Neuronal stem cell (in vitro differentiated cells): ENCODE measurements at regions not wholly inside any gene's neighbourhood (a gene's known extent, or its start where the extent isn't known, plus 50 kb on each side); places are given as distances from the start of the nearest gene placed in this dataset.
"Not testable (repeated sequence)": the region's sequence is repeated elsewhere in the genome, so short reads cannot be mapped to it uniquely, and the experiment has no call there.

Experiments used
- DNase-seq: peaks from one replicate; pipeline ENCODE4 v3.0.0-alpha.2; 2013; ENCODE audit warnings: low spot score
- H2AFZ ChIP-seq: one replicate; pipeline ENCODE4 v1.6.1; 2013; ENCODE audit warnings: mild to moderate bottlenecking, low read length, inconsistent platforms
- H2AK5ac ChIP-seq: 2 replicates; pipeline ENCODE4 v1.6.1; 2013; ENCODE audit warnings: low read depth, mild to moderate bottlenecking, inconsistent platforms, low read length, moderate library complexity, mixed read lengths
- H2BK120ac ChIP-seq: 2 replicates; pipeline ENCODE4 v1.6.1; 2013; ENCODE audit warnings: low read depth, mild to moderate bottlenecking, inconsistent platforms, low read length, moderate library complexity, mixed read lengths
- H2BK12ac ChIP-seq: one replicate; pipeline ENCODE4 v1.6.1; 2013; ENCODE audit warnings: low read length, inconsistent platforms
- H2BK15ac ChIP-seq: 2 replicates; pipeline ENCODE4 v1.6.1; 2013; ENCODE audit warnings: mild to moderate bottlenecking, low read length, inconsistent platforms, mixed read lengths
- H2BK5ac ChIP-seq: one replicate; pipeline ENCODE4 v1.6.1; 2013; ENCODE audit warnings: inconsistent platforms, mild to moderate bottlenecking, low read length, moderate library complexity
- H3K14ac ChIP-seq: one replicate; pipeline ENCODE4 v1.6.1; 2013; ENCODE audit warnings: low read length, inconsistent platforms
- H3K18ac ChIP-seq: 2 replicates; pipeline ENCODE4 v1.6.1; 2013; ENCODE audit warnings: low read length, inconsistent platforms
- H3K23ac ChIP-seq: 2 replicates; pipeline ENCODE4 v1.6.1; 2013; ENCODE audit warnings: low read depth, mild to moderate bottlenecking, mixed read lengths, low read length, inconsistent platforms; ENCODE audit not compliant: poor library complexity
- H3K27ac ChIP-seq: replicated peaks from 3 replicates; pipeline ENCODE4 v1.5.1; 2013; ENCODE audit warnings: low read length, inconsistent platforms
- H3K27me3 ChIP-seq, 3 experiments: 2 replicates each; pipeline ENCODE4 v1.6.1; 2013; ENCODE audit warnings: low read length in 3 of 3, mild to moderate bottlenecking in 2 of 3, inconsistent platforms in 1 of 3, low read depth in 1 of 3, mixed read lengths in 1 of 3, moderate library complexity in 1 of 3; ENCODE audit not compliant: control insufficient read depth in 3 of 3, insufficient read depth in 3 of 3
- H3K36me3 ChIP-seq, 2 donors: replicated peaks in 1 of 2; 2 replicates each; pipeline ENCODE4 v1.6.1; 2013; ENCODE audit warnings: low read length in 2 of 2; ENCODE audit not compliant: control insufficient read depth in 2 of 2, insufficient read depth in 2 of 2
- H3K4ac ChIP-seq: 2 replicates; pipeline ENCODE4 v1.6.1; 2013; ENCODE audit warnings: inconsistent platforms, mild to moderate bottlenecking, low read length, moderate library complexity
- H3K4me1 ChIP-seq, 2 donors: 1 replicate in 1 of 2; 2 replicates in 1 of 2; pipeline ENCODE4 v1.6.1; 2013; ENCODE audit warnings: low read length in 2 of 2, low read depth in 1 of 2; ENCODE audit not compliant: control insufficient read depth in 2 of 2, insufficient read depth in 1 of 2
- H3K4me2 ChIP-seq: one replicate; pipeline ENCODE4 v1.6.1; 2013; ENCODE audit warnings: mild to moderate bottlenecking, low read length, inconsistent platforms; ENCODE audit not compliant: insufficient read depth, poor library complexity, severe bottlenecking
- H3K4me3 ChIP-seq, 2 donors: 2 replicates each; pipeline ENCODE4 v1.5.1; 2013; ENCODE audit warnings: low read length in 2 of 2, mild to moderate bottlenecking in 2 of 2, inconsistent platforms in 1 of 2, moderate library complexity in 1 of 2
- H3K79me1 ChIP-seq: one replicate; pipeline ENCODE4 v1.6.1; 2013; ENCODE audit warnings: low read depth, mild to moderate bottlenecking, inconsistent platforms, low read length, moderate library complexity
- H3K9ac ChIP-seq: one replicate; pipeline ENCODE4 v1.6.1; 2013; ENCODE audit warnings: mild to moderate bottlenecking, low read depth, low read length, inconsistent platforms; ENCODE audit not compliant: poor library complexity
- H3K9me3 ChIP-seq, 2 donors: replicated peaks in 1 of 2; 2 replicates each; pipeline versions ENCODE3 to v1.6.1; 2013; ENCODE audit warnings: low read length in 2 of 2, mild to moderate bottlenecking in 2 of 2, inconsistent platforms in 1 of 2, low read depth in 1 of 2, mixed read lengths in 1 of 2, moderate library complexity in 1 of 2; ENCODE audit not compliant: control insufficient read depth in 2 of 2, insufficient read depth in 1 of 2
- H4K8ac ChIP-seq: one replicate; pipeline ENCODE4 v1.6.1; 2013; ENCODE audit warnings: low read depth, mild to moderate bottlenecking, inconsistent platforms, low read length, moderate library complexity
- H4K91ac ChIP-seq: one replicate; pipeline ENCODE4 v1.6.1; 2013; ENCODE audit warnings: low read length, low read depth, mild to moderate bottlenecking, inconsistent platforms; ENCODE audit not compliant: poor library complexity
- WGBS, 2 donors: extraction: QIAGEN DNeasy Blood & Tissue Kit; methylation state at CpG; one replicate each; pipeline ENCODE4 v1.1.7; 2013; ENCODE audit warnings: missing lambda C conversion rate in 2 of 2, mixed read lengths in 1 of 2; ENCODE audit not compliant: insufficient read length in 2 of 2, insufficient replicate concordance in 1 of 2; ENCODE audit errors: extremely low coverage in 2 of 2; 5-methylcytosine and 5-hydroxymethylcytosine counted together

GRCh38 chr12:72925716-72926115, 653.5 kb downstream of the TRHDE start:
- Histone ChIP-seq H3K18ac (no peak overlapping the region), H3K4me2 (no peak overlapping the region), H2AFZ (no peak overlapping the region), H3K4ac (no peak overlapping the region), H3K14ac (no peak overlapping the region), H3K79me1 (no peaks in the 10 kb centered on the region), H3K36me3 (no peaks in the 10 kb centered on the region), H3K4me3 (no peak overlapping the region), H4K8ac (no peak overlapping the region), H2BK5ac (no peak overlapping the region), H3K27ac (no peak overlapping the region), H4K91ac (no peak overlapping the region), H3K27me3 (no peaks in the 10 kb centered on the region), H2AK5ac (no peak overlapping the region), H2BK120ac (no peak overlapping the region), H3K9me3 (no peaks in the 10 kb centered on the region), H3K23ac (no peak overlapping the region), H3K9ac (no peak overlapping the region), H3K4me1 (peaks cover 0 to 9% of the 10 kb centered on the region in 2 donors), H2BK15ac (no peak overlapping the region), H2BK12ac (no peak overlapping the region)
- no CpG with 5 or more reads among the region's 2 CpGs for WGBS, 2 donors
- DNase-seq: no peak

- H2BK120ac ChIP-seq, H3K79me1 ChIP-seq, H3K4me2 ChIP-seq, H3K27me3 ChIP-seq, H3K18ac ChIP-seq, H4K8ac ChIP-seq, H3K14ac ChIP-seq, H2BK5ac ChIP-seq, H2BK15ac ChIP-seq, H2AK5ac ChIP-seq, H3K9ac ChIP-seq, H3K9me3 ChIP-seq, H3K4me1 ChIP-seq, H4K91ac ChIP-seq, DNase-seq, H3K36me3 ChIP-seq, H2BK12ac ChIP-seq, H3K4ac ChIP-seq, H2AFZ ChIP-seq, H3K23ac ChIP-seq, H3K27ac ChIP-seq, H3K4me3 ChIP-seq: not testable (repeated sequence)
- WGBS, 2 donors: no CpG with 5 or more reads among the region's 7 CpGs
These were observed 659.7 kb downstream of the TRHDE start for GRCh38 chr12:72931838-72932237.

- H3K14ac ChIP-seq: no peak overlapping the region
- H3K4me1 ChIP-seq: no peaks in the 10 kb centered on the region
- no peak overlapping the region for H2AK5ac ChIP-seq
- H3K23ac ChIP-seq: no peak overlapping the region
- H2AFZ ChIP-seq: no peak overlapping the region
- no peak overlapping the region for H3K9ac ChIP-seq
- H3K79me1 ChIP-seq: no peaks in the 10 kb centered on the region
- H3K27ac ChIP-seq: no peak overlapping the region
- no peak for DNase-seq
- WGBS, 2 donors: no CpG with 5 or more reads among the region's 1 CpG
- no peak overlapping the region for H3K4me3 ChIP-seq
- H2BK5ac ChIP-seq: no peak overlapping the region
- H2BK15ac ChIP-seq: no peak overlapping the region
- H4K8ac ChIP-seq: no peak overlapping the region
- H4K91ac ChIP-seq: no peak overlapping the region
- H3K9me3 ChIP-seq: peaks cover 0 to 11% of the 10 kb centered on the region in 2 donors
- no peak overlapping the region for H2BK12ac ChIP-seq
- no peak overlapping the region for H3K4ac ChIP-seq
- no peaks in the 10 kb centered on the region for H3K27me3 ChIP-seq
- no peak overlapping the region for H2BK120ac ChIP-seq
- H3K18ac ChIP-seq: no peak overlapping the region
- H3K4me2 ChIP-seq: no peak overlapping the region
- no peaks in the 10 kb centered on the region for H3K36me3 ChIP-seq
These were observed 665.3 kb downstream of the TRHDE start for GRCh38 chr12:72937486-72937885.

GRCh38 chr12:72957454-72957853, 685.3 kb downstream of the TRHDE start:
- Histone ChIP-seq H3K23ac (no peak overlapping the region), H2AFZ (no peak overlapping the region), H3K14ac (no peak overlapping the region), H4K91ac (no peak overlapping the region), H4K8ac (no peak overlapping the region), H2BK120ac (no peak overlapping the region), H3K36me3 (no peaks in the 10 kb centered on the region), H3K27me3 (no peaks in the 10 kb centered on the region), H3K9me3 (peaks cover 0 to 2% of the 10 kb centered on the region in 2 donors), H3K4me2 (no peak overlapping the region), H2BK15ac (no peak overlapping the region), H2BK12ac (no peak overlapping the region), H3K4me3 (no peak overlapping the region), H3K4me1 (no peaks in the 10 kb centered on the region), H3K9ac (no peak overlapping the region), H2BK5ac (no peak overlapping the region), H3K4ac (no peak overlapping the region), H3K79me1 (no peaks in the 10 kb centered on the region), H2AK5ac (no peak overlapping the region), H3K27ac (no peak overlapping the region), H3K18ac (no peak overlapping the region)
- DNase-seq: no peak
- no CpG with 5 or more reads among the region's 3 CpGs for WGBS, 2 donors
